ENCODE measurements at regions not wholly inside any gene's neighbourhood (a gene's known extent, or its start where the extent isn't known, plus 50 kb on each side); places are given as distances from the start of the nearest gene placed in this dataset.

GRCh38 chr22:27237080-27237741 lies 564.3 kb downstream of the MN1 start:
- H3K4me1 ChIP-seq: peaks cover 0 to 4% of the 10 kb centered on the region in 2 donors
- no peaks in the 10 kb centered on the region for H3K9me3 ChIP-seq
- no peak overlapping the region for H3K4me3 ChIP-seq
- in situ Hi-C loops (cut with MboI; ENCODE audit: low sequenced_read_pairs in 4 of 4) (no loop called here), intact Hi-C loops (cut with DNase I; ENCODE audit: low total_unique reads) (loop anchor here (1.0 kb wide), 1 partner anchor 23 kb away; no protein-coding TSS in a partner anchor)
- H3K36me3 ChIP-seq: no peaks in the 10 kb centered on the region
- DNase-seq (no peak), ATAC-seq (no peak)
- H3K27ac ChIP-seq: no peak overlapping the region
- peaks cover 0 to 6% (median 3%) of the 10 kb centered on the region in 3 donors for H3K27me3 ChIP-seq
- no peak for TF ChIP-seq POLR2A (IDR thresholded peaks at IDR 0.05)
- no peak for TF ChIP-seq CTCF (IDR thresholded peaks at IDR 0.05 in 4 of 5, conservative IDR thresholded peaks at IDR 0.05 in 1 of 5)

DNA sequence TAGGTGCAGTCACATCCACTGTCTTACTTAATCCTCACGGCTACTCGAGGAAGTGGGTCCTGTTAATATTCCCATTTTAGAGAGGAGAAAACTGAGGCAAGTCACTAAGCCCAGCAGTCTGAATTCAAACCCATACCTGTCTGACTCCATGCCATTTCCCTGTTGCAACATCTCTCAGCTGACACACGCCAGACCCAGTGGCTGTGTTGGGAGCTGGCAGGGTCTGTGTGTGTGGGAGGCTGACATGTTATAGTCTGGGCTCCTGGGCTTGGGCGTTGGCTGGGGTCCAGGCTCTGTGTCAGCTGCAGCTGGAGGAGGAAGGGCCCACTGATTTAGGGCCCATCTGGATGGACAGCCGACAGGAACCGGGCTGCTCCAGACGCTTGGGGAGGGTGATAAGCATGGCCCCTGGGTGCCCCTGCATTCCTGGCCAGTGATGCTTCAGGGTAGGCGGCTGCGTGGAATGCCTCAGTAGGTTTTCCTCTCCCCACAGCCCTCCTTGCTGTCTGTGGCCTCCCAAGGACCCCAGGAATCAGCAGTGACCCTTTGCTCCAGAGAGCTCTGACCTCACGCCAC lies 562.5 kb downstream of the MN1 start:
- DNase-seq (peak in 1 of 2 donors; percentile 36), ATAC-seq (peak in 1 of 2 donors; percentile 23)
- Histone ChIP-seq H3K27me3 (peaks cover 0 to under 1% (median 0%) of the 10 kb centered on the region in 3 donors), H3K4me1 (peaks cover 0 to 4% of the 10 kb centered on the region in 2 donors), H3K9me3 (no peaks in the 10 kb centered on the region), H3K27ac (no peak overlapping the region), H3K36me3 (no peaks in the 10 kb centered on the region), H3K4me3 (no peak overlapping the region)
- in situ Hi-C loops (cut with MboI; ENCODE audit: low sequenced_read_pairs in 4 of 4): no loop called here
- intact Hi-C loops (cut with DNase I; ENCODE audit: low total_unique reads): no loop called here
- TF ChIP-seq POLR2A (IDR thresholded peaks at IDR 0.05): no peak
- no peak for TF ChIP-seq CTCF (IDR thresholded peaks at IDR 0.05 in 4 of 5, conservative IDR thresholded peaks at IDR 0.05 in 1 of 5)

DNA sequence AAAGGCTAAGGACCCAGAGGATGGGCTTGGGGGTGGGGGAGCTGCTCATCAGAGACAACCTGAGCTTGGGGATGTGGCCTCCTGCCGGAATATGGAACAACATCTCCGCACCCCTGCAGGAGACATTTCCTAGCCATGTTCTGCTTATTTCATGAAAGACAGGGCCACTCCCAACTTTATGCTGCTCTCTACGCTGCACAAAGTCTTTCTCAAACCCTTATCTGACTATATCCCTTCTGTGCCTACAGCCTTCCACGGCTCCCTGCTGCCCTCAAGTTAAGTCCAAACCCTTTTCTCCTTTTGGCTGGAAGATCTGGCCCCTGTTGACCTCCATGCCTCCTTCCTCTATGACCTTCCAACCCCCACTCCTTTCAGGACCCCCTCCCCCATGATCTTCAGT lies 562.0 kb downstream of the MN1 start:
- Histone ChIP-seq H3K4me1 (peaks cover 0 to 4% of the 10 kb centered on the region in 2 donors), H3K27ac (no peak overlapping the region), H3K27me3 (peaks cover 0 to 5% (median 0%) of the 10 kb centered on the region in 3 donors), H3K9me3 (no peaks in the 10 kb centered on the region), H3K4me3 (no peak overlapping the region), H3K36me3 (no peaks in the 10 kb centered on the region)
- intact Hi-C loops (cut with DNase I; ENCODE audit: low total_unique reads) (no loop called here), in situ Hi-C loops (cut with MboI; ENCODE audit: low sequenced_read_pairs in 4 of 4) (no loop called here)
- no peak for ATAC-seq
- TF ChIP-seq POLR2A (IDR thresholded peaks at IDR 0.05) (no peak), CTCF (IDR thresholded peaks at IDR 0.05 in 4 of 5, conservative IDR thresholded peaks at IDR 0.05 in 1 of 5) (no peak)
- DNase-seq: no peak

DNA sequence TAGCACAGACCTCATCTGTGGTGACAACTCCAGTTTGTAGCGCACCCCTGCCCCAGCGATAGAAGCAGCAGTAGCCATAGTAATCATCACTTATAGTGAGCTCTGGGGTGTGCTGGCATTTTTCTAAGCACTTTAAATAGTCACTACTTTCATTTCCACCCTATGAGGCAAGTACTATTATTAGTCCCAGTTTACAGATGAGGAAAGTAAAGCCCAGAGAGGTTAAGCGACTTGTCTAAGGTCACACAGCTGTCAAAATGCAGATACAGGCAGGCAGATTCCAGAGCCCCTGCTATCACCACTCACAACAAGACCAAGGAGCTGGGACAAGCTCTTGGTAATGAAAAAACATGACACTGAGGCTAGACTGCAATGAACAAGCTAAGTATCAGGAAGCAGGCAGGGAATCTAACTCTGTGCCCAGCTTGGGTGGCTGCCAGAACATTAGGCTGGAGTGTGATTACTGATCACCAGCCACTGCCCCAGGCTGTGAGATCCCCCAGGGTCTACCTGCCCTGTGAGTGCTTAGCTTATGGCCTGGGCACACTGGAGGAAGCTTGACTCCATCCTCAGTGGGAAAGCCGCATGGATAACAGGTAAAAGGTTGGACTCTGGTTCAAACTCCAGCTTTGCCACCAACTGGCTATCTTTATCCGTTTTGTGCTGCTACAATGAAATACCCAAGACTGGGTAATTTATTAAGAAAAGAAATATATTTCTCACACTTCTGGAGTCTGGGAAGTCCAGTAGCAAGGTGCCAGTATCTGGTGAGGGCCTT lies 561.1 kb downstream of the MN1 start:
- in situ Hi-C loops (cut with MboI; ENCODE audit: low sequenced_read_pairs in 4 of 4): no loop called here
- H3K27me3 ChIP-seq: peaks cover 0 to 5% (median 2%) of the 10 kb centered on the region in 3 donors
- intact Hi-C loops (cut with DNase I; ENCODE audit: low total_unique reads): no loop called here
- TF ChIP-seq POLR2A (IDR thresholded peaks at IDR 0.05) (no peak), CTCF (IDR thresholded peaks at IDR 0.05 in 4 of 5, conservative IDR thresholded peaks at IDR 0.05 in 1 of 5) (no peak)
- ATAC-seq (no peak), DNase-seq (no peak)
- H3K27ac ChIP-seq: no peak overlapping the region
- peaks cover 0 to 4% of the 10 kb centered on the region in 2 donors for H3K4me1 ChIP-seq
- H3K36me3 ChIP-seq: no peaks in the 10 kb centered on the region
- no peaks in the 10 kb centered on the region for H3K9me3 ChIP-seq
- no peak overlapping the region for H3K4me3 ChIP-seq

All from gastrocnemius medialis (tissue), 4 donors.